Globus pallidus (tissue), 1 donor: ENCODE measurements at regions not wholly inside any gene's neighbourhood (a gene's known extent, or its start where the extent isn't known, plus 50 kb on each side); places are given as distances from the start of the nearest gene placed in this dataset.
A peak's percentile ranks its signal among the peaks of the same experiment; 100 is the strongest.
"Not testable (repeated sequence)": the region's sequence is repeated elsewhere in the genome, so short reads cannot be mapped to it uniquely, and the experiment has no call there.

Experiments
- DNase-seq: peaks from one replicate; pipeline ENCODE4 v3.0.0-alpha.2; 2015; ENCODE audit warnings: low spot score

- no peak for DNase-seq
Observed at GRCh38 chrX:93868289-93868965, 194.4 kb downstream of the FAM133A start.

DNA sequence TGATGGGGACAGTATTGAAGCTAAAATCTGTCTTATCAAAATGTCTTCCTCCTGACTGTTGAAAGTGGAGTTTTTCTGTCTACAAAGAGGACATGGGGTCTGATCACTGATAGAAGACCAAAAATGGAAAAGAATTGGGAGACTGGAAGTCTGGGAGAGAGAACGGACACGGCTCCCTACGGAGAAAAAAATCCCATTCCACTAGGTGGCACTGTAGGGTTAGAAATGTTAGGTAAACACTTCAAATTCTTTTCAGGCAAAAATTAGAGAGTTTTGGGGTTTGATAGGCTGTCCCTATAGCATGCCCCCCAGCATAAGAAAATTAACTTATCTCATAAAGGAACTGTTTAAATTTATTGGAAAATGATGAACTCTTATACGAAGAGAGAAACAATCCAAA lies 200.5 kb downstream of the FAM133A start:
- peak; percentile 14 for DNase-seq

GRCh38 chrX:93875621-93876282 lies 201.7 kb downstream of the FAM133A start:
- no peak for DNase-seq

DNA sequence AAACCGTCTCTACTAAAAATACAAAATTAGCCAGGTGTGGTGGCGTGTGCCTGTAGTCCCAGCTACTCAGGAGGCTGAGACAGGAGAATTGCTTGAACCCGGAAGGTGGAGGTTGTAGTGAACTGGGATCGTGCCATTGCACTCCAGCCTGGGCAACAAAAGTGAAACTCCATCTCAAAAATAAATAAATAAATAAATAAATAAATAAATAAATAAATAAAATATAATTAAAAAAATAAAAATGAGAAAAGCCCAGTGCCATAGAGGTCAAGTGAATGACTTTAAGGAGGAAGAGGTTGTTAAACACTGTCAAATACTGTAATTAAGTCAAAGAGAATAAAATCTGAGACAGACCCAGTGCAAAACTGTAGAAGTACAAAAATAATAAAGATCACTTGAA lies 247.0 kb downstream of the FAM133A start:
- not testable (repeated sequence) for DNase-seq

- DNase-seq = no peak
Observed at GRCh38 chrX:93932471-93933220, 258.6 kb downstream of the FAM133A start.

GRCh38 chrX:93977641-93978040 lies 303.6 kb downstream of the FAM133A start:
- DNase-seq = no peak

- no peak for DNase-seq
Observed at GRCh38 chrX:93985344-93986307, 311.6 kb downstream of the FAM133A start.
